Stimulated activated CD8-positive, alpha-beta memory T cell treated with anti-CD3 and anti-CD28 coated beads, Interleukin-4, amount 100 ng/mL, for 1 hour (primary cell): ENCODE measurements at regions not wholly inside any gene's neighbourhood (a gene's known extent, or its start where the extent isn't known, plus 50 kb on each side); places are given as distances from the start of the nearest gene placed in this dataset.

Experiments used
- DNase-seq, 2 donors: peaks; one replicate each; pipeline ENCODE4 v3.0.0-alpha.2; 2020; ENCODE audit warnings: low read depth in 2 of 2, low spot score in 1 of 2

DNA sequence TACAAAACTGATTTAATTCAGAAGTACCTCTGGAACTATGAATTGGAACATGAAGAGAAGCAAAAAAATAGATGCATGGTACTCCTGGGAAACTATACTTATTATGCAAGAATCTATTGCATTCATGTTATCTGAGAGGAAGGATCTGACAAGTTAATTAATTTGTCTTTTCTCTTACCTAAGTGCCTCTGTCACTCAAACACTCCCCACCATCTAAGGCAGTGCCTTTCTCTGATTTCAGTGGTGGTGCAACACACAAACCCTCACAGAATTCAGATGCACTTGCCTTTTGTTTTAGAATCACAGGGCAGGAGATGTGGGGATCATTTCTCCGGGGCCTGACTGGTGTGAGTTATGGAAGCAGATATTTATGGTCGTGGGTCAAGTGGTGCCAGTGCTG, 52.5 kb upstream of the C9orf72 start:
- no peak for DNase-seq

DNA sequence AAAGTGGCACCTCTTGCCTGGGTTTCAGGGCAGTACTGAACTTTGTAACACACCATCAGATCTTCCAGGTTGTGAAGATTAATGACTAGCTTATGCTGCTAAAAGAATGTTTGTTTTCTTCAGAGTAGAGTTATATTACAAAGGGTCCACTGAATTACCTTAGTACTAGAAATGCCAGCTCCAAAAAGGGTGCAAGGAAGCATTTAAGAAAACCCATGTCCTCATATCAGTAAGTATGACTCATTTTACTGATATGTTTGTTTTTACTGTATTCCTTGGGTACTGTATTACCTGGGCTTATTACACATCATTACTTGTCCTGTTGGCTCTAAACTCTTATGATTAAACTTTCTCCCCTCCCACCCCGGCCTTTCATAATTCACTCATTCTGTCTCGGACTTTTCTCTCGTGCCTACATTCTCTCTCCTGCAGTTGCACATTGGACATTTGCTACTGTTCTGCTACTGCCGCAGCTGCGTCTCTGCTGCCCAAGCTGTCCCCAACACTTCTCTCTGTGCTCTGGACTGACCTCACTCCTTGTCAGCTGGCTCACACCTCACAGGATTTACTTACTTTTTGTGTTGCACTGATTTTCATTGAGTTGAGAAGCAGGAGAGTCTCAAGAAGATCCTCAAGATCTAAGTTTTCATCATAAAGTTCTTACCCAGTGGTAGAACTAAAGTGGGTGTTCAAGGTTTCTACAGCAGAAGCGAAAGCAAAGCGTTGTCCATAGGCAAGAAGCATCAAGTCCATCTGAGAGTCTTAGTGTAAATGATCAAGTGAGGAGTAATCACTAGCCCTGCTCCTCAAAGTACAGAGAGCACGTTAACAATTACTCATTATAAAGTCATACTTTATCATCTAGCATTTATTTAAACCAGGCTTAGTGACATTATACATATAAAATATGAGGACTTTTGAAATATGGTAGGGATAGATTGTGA, 53.2 kb upstream of the C9orf72 start:
- no peak for DNase-seq

DNA sequence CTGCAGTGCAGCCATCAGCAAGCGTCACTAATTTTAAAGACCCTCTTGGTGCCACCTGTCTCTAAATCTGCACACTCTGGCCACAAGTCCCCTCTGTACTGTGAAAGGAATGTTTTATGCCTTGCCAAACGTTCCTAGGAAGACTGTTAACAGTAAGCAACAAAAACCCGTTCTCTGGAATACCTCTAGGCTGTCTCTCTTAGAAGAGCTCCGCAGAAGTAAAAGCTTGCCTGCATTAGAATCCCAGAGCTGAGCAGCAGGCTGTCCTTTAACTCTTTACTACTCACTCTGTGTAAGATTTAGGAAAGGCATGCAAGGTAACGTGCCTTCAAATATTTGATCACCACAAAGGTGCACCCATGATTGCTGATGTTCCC, 53.9 kb upstream of the C9orf72 start:
- DNase-seq = no peak

DNA sequence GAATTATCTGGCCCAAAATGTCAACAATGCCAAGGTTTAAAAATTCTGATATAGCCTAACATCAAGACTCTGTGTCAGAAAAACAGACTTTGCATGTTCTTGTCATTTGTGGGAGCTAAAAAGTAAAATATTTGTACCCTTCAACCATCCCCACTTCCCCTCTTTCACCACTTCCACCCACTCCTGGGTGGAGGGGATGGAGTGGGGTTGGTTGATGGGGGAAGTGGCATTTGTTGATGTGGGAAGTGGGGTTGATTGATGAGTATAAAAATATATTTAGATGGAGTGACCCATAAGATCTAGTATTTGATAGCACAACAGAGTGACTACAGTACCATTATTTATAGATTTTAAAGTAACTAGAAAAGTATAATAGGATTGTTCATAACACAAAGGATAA, 55.0 kb upstream of the C9orf72 start:
- DNase-seq = no peak

DNA sequence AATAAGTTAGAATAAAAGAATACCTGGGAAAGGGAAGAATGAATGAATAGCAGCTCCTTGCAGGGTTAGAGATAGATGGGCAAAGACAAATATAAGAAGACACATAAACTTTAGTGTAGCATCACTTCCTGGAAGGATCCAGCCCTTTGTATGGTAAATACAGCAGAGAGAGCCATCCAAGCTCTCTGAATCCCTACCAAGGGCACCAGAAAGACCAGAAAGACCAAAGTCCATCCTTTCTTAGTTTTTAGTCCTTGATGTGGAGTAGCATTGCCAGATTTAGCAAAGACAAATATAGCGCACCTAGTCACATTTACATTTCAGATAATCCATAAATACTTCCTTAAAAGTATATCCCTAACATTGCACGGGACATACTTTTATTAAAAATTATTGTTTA, 56.1 kb upstream of the C9orf72 start:
- no peak for DNase-seq

DNA sequence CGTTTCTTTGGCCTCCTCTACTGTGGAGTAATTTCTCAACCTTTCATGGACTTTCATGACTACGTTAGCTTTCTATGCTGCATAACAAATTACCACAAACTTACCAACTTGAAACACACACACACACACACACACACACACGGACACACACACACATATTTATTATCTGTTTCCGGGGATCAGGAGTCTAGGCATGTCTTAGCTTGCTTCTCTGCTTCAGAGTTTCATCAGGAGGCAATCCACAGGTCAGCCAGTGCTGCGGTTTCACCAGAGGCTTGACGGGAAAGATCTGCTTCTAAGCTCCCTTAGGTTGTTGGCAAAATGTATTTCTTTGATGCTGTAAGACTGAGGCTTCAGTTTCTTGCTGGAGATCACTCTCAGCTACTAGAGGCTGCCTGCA, 59.0 kb upstream of the C9orf72 start:
- DNase-seq = no peak

DNA sequence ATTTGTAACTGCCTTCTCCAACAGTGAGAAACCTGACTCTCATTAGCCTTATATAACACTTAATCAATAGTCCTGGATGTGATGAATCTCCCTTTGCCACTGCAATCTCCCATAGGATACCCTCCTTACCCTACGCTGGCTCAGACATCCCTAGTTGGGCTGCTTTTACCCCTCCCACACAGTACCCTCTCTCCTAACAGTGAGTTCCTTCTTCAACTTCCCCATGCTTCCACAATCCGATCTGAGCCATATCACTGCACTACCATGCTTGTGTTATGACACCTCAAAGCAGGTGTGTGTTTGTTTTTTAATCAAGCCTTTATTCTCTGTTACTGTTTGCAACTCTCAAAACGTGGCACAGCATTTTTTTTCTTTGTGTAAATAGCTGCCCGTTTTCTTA, 60.5 kb upstream of the C9orf72 start:
- DNase-seq = no peak

DNA sequence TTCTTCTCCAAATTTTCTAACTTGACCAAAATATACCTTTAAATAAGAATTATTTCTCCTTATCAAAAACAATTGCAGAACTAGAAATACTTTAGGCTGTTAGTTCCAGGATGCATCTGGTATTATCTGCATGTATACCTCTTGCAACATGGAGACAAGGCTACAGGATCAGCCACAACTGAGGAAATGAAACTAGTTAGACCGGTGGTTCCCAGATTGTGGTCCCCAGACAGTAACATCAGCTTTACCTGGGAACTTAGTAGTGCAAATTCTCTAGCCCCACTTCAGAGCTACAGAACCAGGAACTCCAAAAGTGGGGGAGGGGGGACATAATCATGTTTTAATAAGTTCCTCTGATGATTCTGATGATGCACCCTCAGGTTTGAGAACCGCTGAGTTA, 61.6 kb upstream of the C9orf72 start:
- no peak for DNase-seq

DNA sequence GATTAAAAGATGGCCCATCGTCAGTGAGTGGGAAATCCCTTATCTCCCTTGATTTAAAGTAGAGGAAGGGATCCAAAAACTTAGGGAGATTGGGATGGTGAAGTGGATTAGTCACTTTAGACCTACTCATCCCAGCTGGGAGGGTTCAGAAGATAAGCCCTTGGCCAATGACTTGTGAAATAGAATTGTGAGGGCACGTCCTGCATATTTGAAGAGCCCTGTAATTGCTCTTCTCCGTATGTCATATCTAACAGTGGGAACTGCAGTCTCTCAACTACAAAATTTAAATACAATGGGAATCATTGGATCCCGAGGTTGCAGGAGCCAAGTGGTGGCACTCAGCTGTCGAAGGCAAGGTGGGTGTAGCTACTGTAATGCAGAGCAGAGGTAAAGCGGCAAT, 65.4 kb upstream of the C9orf72 start:
- DNase-seq = no peak

DNA sequence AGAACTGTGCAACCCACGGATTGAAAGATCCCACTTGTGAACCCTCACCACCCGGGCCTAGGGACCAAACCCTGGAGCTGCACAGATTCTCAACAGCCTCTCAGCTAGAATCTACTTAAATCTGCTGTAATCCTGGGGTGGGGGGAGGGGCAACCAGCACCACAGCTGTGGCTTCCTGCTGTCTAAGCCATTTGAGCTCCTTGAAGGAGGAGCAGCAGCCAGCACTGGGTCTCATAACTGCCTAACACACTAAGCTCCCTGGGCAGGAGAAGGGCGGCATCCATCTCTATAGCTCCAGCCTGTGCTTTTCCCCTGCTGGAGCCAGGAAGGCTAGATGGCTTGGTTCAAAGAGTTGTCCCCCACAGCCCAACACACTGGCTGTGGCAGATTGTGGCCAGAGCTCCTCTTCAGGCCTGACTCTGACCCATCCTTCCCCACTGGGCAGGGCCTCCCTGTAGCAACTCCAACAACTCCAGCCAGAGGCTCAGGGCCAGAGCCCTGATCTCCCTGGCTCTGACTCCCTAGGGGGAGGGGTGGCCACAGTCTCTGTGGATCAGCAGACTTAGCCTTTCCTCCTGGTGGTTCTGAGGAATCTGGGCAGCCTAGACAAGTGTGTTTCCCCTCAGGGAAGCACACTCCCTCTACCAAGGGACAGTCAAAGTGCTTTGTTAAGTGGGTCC, 72.0 kb upstream of the C9orf72 start:
- DNase-seq = no peak

DNA sequence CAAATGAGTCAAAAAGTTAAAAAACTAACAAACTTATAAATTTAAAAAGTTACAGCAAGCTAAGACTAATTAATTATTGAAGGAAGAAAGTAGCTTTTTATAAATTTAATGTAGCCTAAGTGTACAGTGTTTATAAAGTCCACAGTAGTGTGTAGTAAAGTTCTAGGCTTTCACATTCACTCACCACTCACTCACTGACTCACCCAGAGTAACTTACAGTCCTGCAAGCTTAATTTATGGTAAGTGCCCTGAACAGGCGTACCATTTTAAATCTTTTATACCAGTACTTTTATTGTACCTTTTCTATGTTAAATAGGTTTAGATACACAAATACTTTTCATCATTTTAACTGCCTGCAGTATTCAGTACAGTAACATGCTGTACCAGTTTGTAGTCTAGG, 80.0 kb upstream of the C9orf72 start:
- no peak for DNase-seq

DNA sequence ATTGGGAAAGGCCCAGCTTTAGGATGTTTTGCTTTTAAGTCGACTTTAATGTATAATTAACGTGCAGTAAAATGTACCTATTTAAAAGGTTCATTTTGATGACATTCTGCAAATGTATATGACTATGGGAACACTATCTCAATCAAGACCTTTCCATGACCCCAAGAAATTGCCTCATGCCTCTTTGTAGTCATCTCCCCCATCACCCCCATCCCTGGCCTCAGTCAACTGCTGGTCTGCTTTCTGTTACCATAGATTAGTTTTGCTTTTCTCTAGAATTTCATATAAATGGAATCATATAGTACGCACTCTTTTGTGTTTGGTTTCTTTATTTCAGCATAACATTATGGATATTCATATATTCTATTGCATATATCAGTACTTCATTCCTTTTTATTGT, 80.7 kb upstream of the C9orf72 start:
- no peak for DNase-seq

DNA sequence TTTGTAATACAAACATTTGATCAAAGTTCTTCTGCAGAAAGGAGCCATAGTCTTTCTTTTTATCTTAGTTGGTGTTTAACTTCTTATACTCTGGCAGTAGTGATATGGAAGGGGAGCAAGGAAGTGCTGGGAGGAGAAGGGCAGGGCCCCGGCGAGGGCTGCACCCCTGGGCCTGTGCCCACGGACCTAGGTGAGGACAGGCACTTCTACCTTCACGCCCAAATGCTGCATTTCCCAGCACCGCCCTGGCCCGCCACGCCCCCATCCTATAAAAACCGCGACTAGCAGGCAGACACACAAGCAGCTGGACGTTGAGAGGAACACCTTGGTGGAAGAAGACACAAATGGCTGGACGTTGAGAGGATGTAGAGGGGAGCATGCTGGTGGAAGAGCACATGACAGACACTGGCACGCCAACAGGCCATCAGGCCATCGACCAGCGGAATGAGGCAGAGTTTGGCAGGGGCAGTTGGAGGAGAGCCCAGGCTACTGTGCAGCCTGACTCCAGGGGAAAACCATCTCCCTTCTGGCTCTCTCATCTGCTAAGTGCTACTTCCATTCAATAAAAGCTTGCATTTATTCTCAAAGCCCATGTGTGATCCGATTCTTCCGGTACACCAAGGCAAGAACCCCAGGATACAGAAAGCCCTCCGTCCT, 81.5 kb upstream of the C9orf72 start:
- no peak for DNase-seq

DNA sequence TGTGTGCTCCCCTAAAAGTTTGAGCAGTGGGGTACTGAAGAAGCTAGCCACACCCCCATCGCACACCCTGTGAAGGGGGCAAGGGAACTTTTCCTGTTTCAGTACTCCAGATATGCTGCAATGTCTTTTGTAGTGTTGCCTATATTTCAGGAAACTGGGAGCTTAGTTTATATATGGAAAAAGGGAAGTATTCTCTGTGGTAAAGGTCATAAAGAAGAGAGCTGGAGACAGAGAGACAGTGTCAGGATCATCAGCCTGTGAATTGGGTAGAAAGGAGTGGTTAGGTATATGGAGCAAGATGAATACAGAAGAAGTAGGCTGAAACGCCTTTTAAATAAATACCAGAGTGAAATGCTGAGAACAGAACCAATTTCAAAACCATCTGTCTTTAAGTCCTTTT, 82.2 kb upstream of the C9orf72 start:
- DNase-seq = no peak

DNA sequence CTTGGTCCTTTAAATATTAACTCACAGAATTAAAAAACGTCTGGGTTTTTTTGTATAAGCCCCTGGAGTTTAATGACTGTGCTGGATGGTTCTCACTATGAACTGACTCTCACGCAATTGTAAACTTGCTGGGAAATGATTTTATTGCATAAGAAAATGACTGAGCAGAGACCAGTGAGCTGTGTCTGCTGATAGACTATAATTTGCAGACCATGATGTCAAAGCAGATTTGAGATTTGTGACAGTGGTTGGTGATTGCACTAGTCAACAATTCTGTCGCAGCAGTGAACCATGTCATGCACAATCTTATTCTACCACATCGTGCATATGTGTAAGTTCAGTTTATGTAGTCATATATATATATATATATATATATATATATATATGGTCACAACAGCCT, 85.7 kb upstream of the C9orf72 start:
- DNase-seq = no peak

DNA sequence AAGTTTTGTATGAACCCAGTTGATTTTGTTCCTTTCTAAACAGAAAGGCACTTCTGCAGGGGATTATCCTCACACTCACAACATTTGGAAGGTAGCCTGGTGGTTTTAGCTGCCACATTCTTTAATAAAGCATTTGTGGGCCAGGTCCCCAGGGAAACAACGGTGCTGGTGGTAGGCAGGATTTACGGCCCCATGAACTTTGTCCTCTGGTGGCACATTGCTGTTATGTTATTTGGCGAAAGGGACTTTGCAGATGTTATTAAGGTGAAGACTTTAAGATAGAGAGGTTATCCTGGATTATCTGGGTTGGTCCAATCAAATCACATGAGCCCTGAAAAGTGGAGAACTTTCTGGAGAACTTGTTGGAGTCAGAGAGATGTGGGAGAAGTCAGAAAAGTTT, 86.3 kb upstream of the C9orf72 start:
- no peak for DNase-seq

DNA sequence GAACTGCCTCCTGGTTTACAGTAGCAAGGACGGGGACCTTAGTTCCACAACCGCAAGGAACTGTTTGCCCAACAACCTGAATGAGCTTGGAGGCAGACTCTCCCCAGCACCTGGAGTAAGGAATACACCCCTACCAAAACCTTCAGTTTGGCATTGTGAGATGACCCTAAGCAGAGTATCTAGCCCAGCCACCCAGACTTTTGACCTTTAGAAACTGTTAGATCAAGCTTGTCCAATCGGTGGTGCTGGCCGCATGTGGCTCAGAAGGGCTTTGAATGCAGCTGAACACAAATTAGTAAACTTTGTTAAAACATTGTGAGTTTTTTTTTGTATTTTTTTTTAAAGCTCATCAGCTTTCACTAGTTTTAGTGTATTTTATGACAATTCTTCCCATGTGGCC, 86.9 kb upstream of the C9orf72 start:
- no peak for DNase-seq

DNA sequence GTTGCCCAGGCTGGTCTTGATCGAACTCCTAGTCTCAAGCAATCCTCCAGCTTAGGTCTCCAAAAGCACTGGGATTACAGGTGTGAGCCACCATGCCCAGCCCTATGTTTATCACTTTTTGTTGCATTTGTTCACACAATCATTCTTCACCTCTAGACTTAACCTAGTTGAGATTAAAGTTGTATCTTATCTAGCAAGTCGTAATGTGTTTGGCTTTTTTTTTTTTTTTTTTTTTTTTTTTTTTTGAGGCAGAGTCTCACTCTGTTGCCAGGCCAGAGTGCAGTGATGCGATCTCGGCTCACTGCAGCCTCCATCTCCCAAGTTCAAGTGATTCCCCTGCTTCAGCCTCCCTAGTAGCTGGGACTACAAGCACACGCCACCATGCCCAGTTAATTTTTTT, 90.2 kb upstream of the C9orf72 start:
- no peak for DNase-seq

DNA sequence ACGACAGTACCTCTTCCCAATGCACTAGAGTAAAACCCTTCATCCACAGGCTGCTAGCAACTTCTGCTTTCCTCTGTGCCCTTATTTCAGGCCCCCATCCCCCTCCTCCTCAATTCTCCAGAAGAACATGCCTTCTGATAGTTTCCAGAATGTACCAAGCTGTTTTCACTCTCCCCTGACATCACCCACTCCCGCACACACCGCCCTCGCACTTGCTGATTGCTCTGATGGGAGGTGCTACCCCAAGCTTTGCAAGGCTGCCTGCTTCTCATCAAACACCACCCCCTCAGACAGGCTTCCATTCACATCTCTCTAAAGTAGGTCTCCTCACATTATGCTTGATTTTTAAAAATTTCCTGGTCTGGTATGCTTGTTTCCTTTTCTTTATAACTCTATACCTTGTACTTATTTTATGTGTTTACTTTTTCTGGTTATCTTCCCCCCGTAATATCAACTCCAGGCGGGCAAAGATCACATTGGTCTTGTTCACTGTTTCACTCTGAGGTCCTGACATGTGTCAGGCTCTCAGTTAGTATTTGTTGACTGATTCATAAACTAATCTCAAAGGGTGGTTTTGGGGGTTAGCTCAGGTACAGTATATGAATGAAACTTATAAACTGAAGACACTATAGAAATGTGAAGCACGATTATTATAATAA, 91.0 kb upstream of the C9orf72 start:
- no peak for DNase-seq

DNA sequence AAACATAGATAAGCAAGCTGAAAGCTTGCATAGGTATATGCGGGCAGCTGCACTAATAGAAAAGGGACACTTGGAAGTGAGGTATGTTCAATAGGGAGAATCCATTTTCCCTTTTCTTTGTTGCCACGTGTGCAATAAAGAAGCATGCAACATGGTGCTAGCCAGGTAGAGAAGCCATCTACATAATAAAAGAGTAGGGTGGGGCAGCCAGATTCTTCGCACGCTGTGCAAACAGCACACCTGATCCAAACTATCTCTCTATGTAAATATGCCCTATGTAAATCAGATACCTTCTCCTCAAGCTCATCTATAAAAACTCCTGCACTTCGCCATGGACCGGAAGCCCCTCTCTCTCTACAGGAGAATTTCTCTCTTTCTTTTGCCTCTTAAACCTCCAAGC, 91.9 kb upstream of the C9orf72 start:
- DNase-seq = no peak

DNA sequence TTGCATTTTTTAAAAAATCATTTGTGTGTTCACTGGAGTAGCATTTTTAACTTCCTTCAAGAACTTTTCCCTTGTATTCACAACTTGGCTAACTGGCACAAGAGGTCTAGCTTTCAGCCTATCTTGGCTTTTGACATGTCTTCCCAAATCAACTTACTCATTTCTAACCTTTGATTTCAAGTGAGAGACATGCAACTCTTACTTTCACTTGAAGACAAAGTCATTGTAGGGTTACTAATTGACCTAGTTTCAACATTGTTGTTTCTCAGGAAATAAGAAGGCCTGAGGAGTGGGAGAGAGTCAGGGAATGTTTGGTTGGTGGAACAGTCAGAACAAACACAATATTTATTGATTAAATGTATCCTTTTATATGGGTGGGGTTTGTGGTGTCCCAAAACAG, 95.0 kb upstream of the C9orf72 start:
- DNase-seq = no peak

DNA sequence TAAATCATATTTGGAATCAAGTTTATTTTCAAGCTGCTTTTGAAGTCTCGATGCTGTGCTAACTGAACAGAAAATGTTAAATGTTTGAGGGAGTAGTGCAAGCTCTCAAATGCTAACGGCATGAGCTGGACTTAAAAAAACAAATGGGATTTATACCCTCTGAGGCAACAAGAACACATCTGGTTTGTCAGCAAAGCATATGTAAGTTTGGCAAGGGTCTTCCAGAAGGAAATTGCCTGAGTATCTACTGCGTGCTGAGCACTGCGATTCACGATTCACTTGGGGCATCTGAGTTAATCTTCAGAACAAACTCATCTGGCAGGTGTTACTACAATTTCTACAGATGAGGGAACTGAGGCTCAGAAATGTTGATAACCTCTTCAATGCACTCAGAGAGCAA, 98.4 kb upstream of the C9orf72 start:
- no peak for DNase-seq
